Pancreas (tissue), 10 donors: ENCODE measurements at regions not wholly inside any gene's neighbourhood (a gene's known extent, or its start where the extent isn't known, plus 50 kb on each side); places are given as distances from the start of the nearest gene placed in this dataset.
"Not testable (repeated sequence)": the region's sequence is repeated elsewhere in the genome, so short reads cannot be mapped to it uniquely, and the experiment has no call there.

ENCODE experiments used
- ATAC-seq, 4 donors: fragments of 200-7000 bp; cut with Tn5 transposase; one replicate each; pipeline versions ENCODE4 v1.8.0 to v1.9.1; 2020; ENCODE audit warnings: mild to moderate bottlenecking in 4 of 4, moderate library complexity in 4 of 4
- DNase-seq, 6 donors: peaks; one replicate each; pipeline ENCODE4 v3.0.0-alpha.2; 2020
- FAIRE-seq: peaks from 2 replicates; lab custom pipeline; 2012; peaks lifted over from hg19 to GRCh38; lab: Jason Lieb, UNC
- H3K27ac ChIP-seq, 4 donors: fragments of 200-600 bp; sonication (generic); 1 replicate in 3 of 4; 2 replicates in 1 of 4; pipeline versions ENCODE4 v1.5.0 to v1.8.0; 2020
- H3K27me3 ChIP-seq, 4 donors: fragments of 200-600 bp; one replicate each; pipeline ENCODE4 v1.8.0; 2021
- H3K36me3 ChIP-seq, 3 donors: fragments of 200-600 bp; sonication (generic) in 1 of 3; one replicate each; pipeline versions ENCODE4 v1.5.0 to v1.8.0; 2020 to 2021
- H3K4me1 ChIP-seq, 3 donors: fragments of 200-600 bp; one replicate each; pipeline ENCODE4 v1.8.0; 2021
- H3K4me3 ChIP-seq, 4 donors: fragments of 200-600 bp; sonication (generic) in 2 of 4; one replicate each; pipeline versions ENCODE4 v1.5.0 to v1.8.0; 2020 to 2021
- H3K9me3 ChIP-seq, 4 donors: fragments of 200-600 bp; one replicate each; pipeline ENCODE4 v1.8.0; 2021
- CTCF ChIP-seq, 4 donors: fragments of 200-600 bp; sonication (generic) in 3 of 4; IDR thresholded peaks; one replicate each; pipeline versions ENCODE4 v1.5.0 to v1.8.0; 2021; ENCODE audit warnings: antibody characterized with exemption in 4 of 4
- WGBS, 2 donors: extraction: QIAGEN DNeasy Blood & Tissue Kit; methylation state at CpG; one replicate each; pipeline ENCODE4 v1.1.7; 2013; 5-methylcytosine and 5-hydroxymethylcytosine counted together
- intact Hi-C, 3 donors: fragments of 100-400 bp; cut with DNase I; formaldehyde crosslinking; loops; one replicate each; pipeline versions ENCODE4 v1.11.1 to v1.14.2; 2022
- donor health status: healthy with polysubstance abuse.
- donor health status: DM: no; HTN: no; CAD: no; lungs with moderate emphysema.
- donor health status: DM: no; HTN: no; CAD: no.
- donor health status: control.
- donor health status: control.
- donor health status: Bipolar disorder and iron deficiency.
- donor health status: DM: yes; HTN: yes; CAD: no.
- donor health status: DM: no; HTN: no; CAD: no.
- donor health status: DM: no; HTN: no; CAD: no.
- donor health status: DM: yes; HTN: yes; CAD: no.

GRCh38 chr21:38902608-38903445, 97.1 kb downstream of the ETS2 start:
- intact Hi-C loops: no loop called here
- FAIRE-seq (no peak), ATAC-seq (no peak), DNase-seq (no peak)
- WGBS, 2 donors: 85 to 90% methylated on average over 9 of the region's 9 CpGs
- peaks cover 2 to 13% (median 6%) of the 10 kb centered on the region in 3 donors for H3K4me1 ChIP-seq
- H3K4me3 ChIP-seq: no peak overlapping the region
- no peak for TF ChIP-seq CTCF (IDR thresholded peaks at IDR 0.05)
- no peaks in the 10 kb centered on the region for H3K9me3 ChIP-seq
- no peaks in the 10 kb centered on the region for H3K27me3 ChIP-seq
- peak overlapping the region in 1 of 4 donors; percentile 55 for H3K27ac ChIP-seq
- H3K36me3 ChIP-seq: no peaks in the 10 kb centered on the region

- Histone ChIP-seq H3K36me3 (no peaks in the 10 kb centered on the region), H3K4me1 (peaks cover 0 to 5% (median 0%) of the 10 kb centered on the region in 3 donors), H3K27ac (no peak overlapping the region), H3K27me3 (no peaks in the 10 kb centered on the region), H3K4me3 (no peak overlapping the region), H3K9me3 (no peaks in the 10 kb centered on the region)
- DNase-seq (no peak), ATAC-seq (no peak), FAIRE-seq (no peak)
- intact Hi-C loops: no loop called here
- WGBS, 2 donors: 52 to 58% methylated on average over 2 of the region's 2 CpGs
- TF ChIP-seq CTCF (IDR thresholded peaks at IDR 0.05): no peak
Measured at GRCh38 chr21:38900499-38900898, 94.8 kb downstream of the ETS2 start.

GRCh38 chr21:38899985-38900384, 94.3 kb downstream of the ETS2 start:
- DNase-seq, H3K27ac ChIP-seq, H3K4me3 ChIP-seq, intact Hi-C loops, H3K4me1 ChIP-seq, H3K36me3 ChIP-seq, H3K9me3 ChIP-seq, ATAC-seq, FAIRE-seq, H3K27me3 ChIP-seq: not testable (repeated sequence)
- 61 to 74% methylated on average over 6 of the region's 6 CpGs for WGBS, 2 donors

- no peak for FAIRE-seq
- no peak for ATAC-seq
- Histone ChIP-seq H3K27ac (no peak overlapping the region), H3K4me3 (no peak overlapping the region), H3K36me3 (no peaks in the 10 kb centered on the region), H3K9me3 (no peaks in the 10 kb centered on the region), H3K27me3 (no peaks in the 10 kb centered on the region), H3K4me1 (peaks cover 0 to 5% (median 0%) of the 10 kb centered on the region in 3 donors)
- intact Hi-C loops: no loop called here
- WGBS, 2 donors: 56 to 80% methylated on average over 3 of the region's 3 CpGs
- DNase-seq: no peak
- TF ChIP-seq CTCF (IDR thresholded peaks at IDR 0.05): no peak
Measured at GRCh38 chr21:38899277-38899947, 93.7 kb downstream of the ETS2 start.

GRCh38 chr21:38898422-38899096, 92.8 kb downstream of the ETS2 start:
- no peak for FAIRE-seq
- peak in 2 of 4 donors; percentile 32 to 50 for ATAC-seq

More at GRCh38 chr21:38898422-38899096, 92.8 kb downstream of the ETS2 start:
- intact Hi-C loops: no loop called here
- Histone ChIP-seq H3K27ac (no peak overlapping the region), H3K27me3 (no peaks in the 10 kb centered on the region), H3K4me3 (no peak overlapping the region), H3K9me3 (no peaks in the 10 kb centered on the region), H3K36me3 (no peaks in the 10 kb centered on the region), H3K4me1 (peaks cover 0 to 5% (median 0%) of the 10 kb centered on the region in 3 donors)
- 58 to 70% methylated on average over 5 of the region's 5 CpGs for WGBS, 2 donors
- no peak for DNase-seq
- TF ChIP-seq CTCF (IDR thresholded peaks at IDR 0.05): no peak
